AG04450 (cell line): ENCODE measurements at regions not wholly inside any gene's neighbourhood (a gene's known extent, or its start where the extent isn't known, plus 50 kb on each side); places are given as distances from the start of the nearest gene placed in this dataset.

Experiments
- CTCF ChIA-PET: fragments of 300-600, 350-600 bp; formaldehyde crosslinking; extraction: SDS; loops from one replicate; lab custom pipeline; 2022; ENCODE audit warnings: antibody characterized with exemption, inconsistent platforms; lab: Charles Lee
- POLR2A ChIA-PET: fragments of 350-600 bp; formaldehyde crosslinking; extraction: SDS; loops from one replicate; lab custom pipeline; 2021; ENCODE audit warnings: antibody characterized with exemption, inconsistent platforms; lab: Yijun Ruan, JAX
- DNase-seq: peaks from one replicate; pipeline ENCODE4 v3.0.0-alpha.2; 2011; ENCODE audit warnings: low read depth, low spot score
- H3K27ac ChIP-seq: one replicate; pipeline ENCODE4 v1.5.1; 2012; ENCODE audit warnings: low read depth, low read length, control low read depth
- H3K27me3 ChIP-seq: one replicate; pipeline ENCODE4 v1.6.0; 2012; ENCODE audit warnings: low read length; ENCODE audit not compliant: control insufficient read depth, insufficient read depth
- H3K4me3 ChIP-seq: 2 replicates; pipeline ENCODE4 v1.5.1; 2011; ENCODE audit warnings: mild to moderate bottlenecking, low read depth, low read length, control low read depth
- H3K9me3 ChIP-seq: 2 replicates; pipeline ENCODE4 v1.5.1; 2012; ENCODE audit warnings: low read length; ENCODE audit not compliant: control insufficient read depth, insufficient read depth
- TF ChIP-seq, protein P1 (sequence below): IDR thresholded peaks from 2 replicates; pipeline ENCODE4 v1.5.1; 2011; ENCODE audit warnings: low read depth, low read length, control low read depth, inconsistent platforms

DNA sequence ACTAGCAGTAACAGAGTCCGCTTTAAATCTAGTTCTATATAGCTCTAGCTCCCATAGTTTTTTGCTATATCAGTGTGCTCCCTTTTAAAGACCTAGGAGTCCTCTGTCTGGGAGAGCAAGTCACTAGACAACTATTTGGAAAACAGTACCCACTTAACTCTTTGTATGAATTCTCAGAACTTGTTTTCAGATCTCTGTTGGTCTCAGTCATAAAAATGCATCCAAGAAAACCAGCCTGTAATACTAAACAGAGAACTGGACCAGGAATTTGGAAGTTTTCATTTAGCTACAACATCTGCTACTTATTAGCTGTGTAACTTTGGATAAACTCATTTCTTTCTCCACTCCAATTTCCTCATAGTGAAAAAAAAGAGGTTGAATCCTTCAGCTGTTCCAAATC lies 56.9 kb upstream of the C3orf49 start:
- ChIA-PET CTCF (no interaction called here), POLR2A (no interaction called here)
- H3K4me3 ChIP-seq = no peak overlapping the region
- TF ChIP-seq, protein P1, sequence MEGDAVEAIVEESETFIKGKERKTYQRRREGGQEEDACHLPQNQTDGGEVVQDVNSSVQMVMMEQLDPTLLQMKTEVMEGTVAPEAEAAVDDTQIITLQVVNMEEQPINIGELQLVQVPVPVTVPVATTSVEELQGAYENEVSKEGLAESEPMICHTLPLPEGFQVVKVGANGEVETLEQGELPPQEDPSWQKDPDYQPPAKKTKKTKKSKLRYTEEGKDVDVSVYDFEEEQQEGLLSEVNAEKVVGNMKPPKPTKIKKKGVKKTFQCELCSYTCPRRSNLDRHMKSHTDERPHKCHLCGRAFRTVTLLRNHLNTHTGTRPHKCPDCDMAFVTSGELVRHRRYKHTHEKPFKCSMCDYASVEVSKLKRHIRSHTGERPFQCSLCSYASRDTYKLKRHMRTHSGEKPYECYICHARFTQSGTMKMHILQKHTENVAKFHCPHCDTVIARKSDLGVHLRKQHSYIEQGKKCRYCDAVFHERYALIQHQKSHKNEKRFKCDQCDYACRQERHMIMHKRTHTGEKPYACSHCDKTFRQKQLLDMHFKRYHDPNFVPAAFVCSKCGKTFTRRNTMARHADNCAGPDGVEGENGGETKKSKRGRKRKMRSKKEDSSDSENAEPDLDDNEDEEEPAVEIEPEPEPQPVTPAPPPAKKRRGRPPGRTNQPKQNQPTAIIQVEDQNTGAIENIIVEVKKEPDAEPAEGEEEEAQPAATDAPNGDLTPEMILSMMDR = no peak
- DNase-seq = no peak
- H3K27me3 ChIP-seq = no peaks in the 10 kb centered on the region
- no peaks in the 10 kb centered on the region for H3K9me3 ChIP-seq
- no peak overlapping the region for H3K27ac ChIP-seq

DNA sequence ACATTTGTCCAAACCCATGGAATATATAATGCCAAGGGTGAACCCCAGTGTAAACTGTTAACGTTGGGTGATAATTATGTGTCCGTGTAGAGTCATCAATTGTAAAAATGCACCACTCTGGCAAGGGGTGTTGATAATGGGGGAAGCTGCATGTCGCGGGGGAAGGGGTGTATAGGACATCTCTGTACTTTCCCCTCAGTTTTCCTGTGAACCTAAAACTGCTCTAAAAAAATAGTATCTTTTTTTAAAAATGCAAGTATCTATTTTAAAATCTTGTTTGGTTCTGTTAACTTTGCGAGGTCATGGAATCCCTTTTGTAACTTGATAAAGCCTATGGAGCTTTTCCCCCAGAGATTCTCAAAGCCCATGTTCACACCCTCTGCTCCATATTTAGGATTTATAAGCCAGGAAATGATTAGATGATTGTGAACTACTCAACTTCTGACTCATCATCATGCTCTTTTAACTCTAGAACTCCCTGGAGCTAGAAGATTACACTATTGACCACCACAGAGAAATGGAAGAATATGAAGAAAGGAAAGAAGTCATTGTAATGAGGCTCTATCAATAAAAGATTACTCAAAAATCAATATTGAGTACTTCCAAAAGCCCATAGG lies 56.1 kb upstream of the C3orf49 start:
- Histone ChIP-seq H3K4me3 (no peak overlapping the region), H3K9me3 (no peaks in the 10 kb centered on the region), H3K27me3 (no peaks in the 10 kb centered on the region), H3K27ac (no peak overlapping the region)
- CTCF ChIA-PET = interaction anchor here (0.7 kb wide), 1 partner anchor 402 kb away, joined by 3 read pairs; no protein-coding TSS in a partner anchor
- TF ChIP-seq, protein P1 = no peak
- no peak for DNase-seq
- POLR2A ChIA-PET = no interaction called here

DNA sequence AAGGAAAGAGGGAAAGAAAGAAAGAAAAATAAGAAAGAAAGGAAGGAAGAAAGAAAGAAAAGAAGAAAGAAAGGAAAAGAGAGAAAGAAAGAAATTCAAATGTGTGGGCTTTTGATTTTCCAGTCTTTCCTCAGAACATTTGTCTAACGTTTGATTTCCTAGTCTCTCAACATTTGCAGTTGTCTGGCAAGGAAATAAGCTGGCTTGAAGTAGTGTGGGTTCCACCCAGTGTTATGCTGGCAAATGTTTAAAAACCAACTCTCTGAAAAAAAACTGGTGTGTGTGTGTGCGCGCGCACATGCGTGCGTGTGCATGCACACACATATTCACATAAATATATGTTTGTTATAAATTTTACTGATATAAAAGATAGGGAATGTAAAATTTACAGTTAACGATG lies 54.6 kb upstream of the C3orf49 start:
- no peak for DNase-seq
- no peak overlapping the region for H3K27ac ChIP-seq
- peaks cover 2% of the 10 kb centered on the region for H3K27me3 ChIP-seq
- POLR2A ChIA-PET = no interaction called here
- H3K9me3 ChIP-seq = no peaks in the 10 kb centered on the region
- TF ChIP-seq, protein P1 = no peak
- CTCF ChIA-PET = no interaction called here
- no peak overlapping the region for H3K4me3 ChIP-seq

DNA sequence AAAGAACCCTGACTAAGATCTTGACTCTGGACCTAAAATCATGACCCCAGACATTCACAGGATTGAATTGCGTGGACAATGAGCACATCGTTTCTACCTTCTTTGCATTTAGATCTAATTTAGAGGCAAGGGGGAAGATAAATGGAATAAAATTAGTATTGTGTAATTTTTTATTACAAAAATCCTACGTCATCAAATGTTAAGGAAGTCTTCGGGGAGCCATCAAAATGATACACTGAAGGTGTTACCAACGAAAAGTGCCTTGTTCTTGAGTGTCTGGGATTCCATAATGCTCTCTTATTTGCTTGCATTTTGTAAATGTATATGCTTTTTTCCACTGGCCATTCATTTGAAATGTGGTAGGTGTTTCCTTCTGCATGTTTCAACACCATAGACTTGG lies 52.8 kb upstream of the C3orf49 start:
- Histone ChIP-seq H3K27ac (no peak overlapping the region), H3K4me3 (no peak overlapping the region), H3K9me3 (no peaks in the 10 kb centered on the region), H3K27me3 (peaks cover 2% of the 10 kb centered on the region)
- TF ChIP-seq, protein P1 = no peak
- POLR2A ChIA-PET = no interaction called here
- CTCF ChIA-PET = no interaction called here
- DNase-seq = no peak

DNA sequence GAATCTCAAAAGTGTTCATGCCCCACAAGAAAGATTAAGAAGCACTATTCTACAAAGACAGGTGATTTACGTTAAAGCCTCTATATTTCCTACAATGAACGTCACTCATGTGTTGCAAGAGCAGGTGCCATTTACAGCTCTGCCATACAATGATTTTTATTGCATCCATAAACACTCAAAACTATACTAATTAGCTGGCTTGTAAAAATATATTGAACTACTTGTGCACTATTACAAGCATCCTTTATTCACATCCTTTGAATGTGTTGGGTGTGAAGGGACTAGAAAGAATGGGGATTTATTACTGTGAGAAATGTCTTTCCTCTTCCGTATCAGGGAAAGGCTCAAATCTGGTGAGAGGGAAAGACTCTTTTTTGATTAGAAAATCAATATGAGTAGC lies 50.7 kb upstream of the C3orf49 start:
- POLR2A ChIA-PET = no interaction called here

More for the DNA sequence above, 50.7 kb upstream of the C3orf49 start:
- no peak overlapping the region for H3K4me3 ChIP-seq
- TF ChIP-seq, protein P1 = no peak
- H3K27ac ChIP-seq = no peak overlapping the region
- peaks cover 2% of the 10 kb centered on the region for H3K27me3 ChIP-seq
- no peak for DNase-seq
- CTCF ChIA-PET = no interaction called here
- no peaks in the 10 kb centered on the region for H3K9me3 ChIP-seq
